HL-60 (cell line): ENCODE measurements at regions not wholly inside any gene's neighbourhood (a gene's known extent, or its start where the extent isn't known, plus 50 kb on each side); places are given as distances from the start of the nearest gene placed in this dataset.

Experiments used
- DNase-seq, 2 experiments: peaks; one replicate each; pipeline ENCODE4 v3.0.0-alpha.2; 2010 to 2020; ENCODE audit warnings: low read depth in 1 of 2, low spot score in 1 of 2
- H3K27ac ChIP-seq: fragments of 250-450 bp; sonication (Bioruptor Pico); replicated peaks from 2 replicates; pipeline ENCODE4 v1.5.1; 2020; ENCODE audit warnings: mild to moderate bottlenecking, moderate library complexity
- H3K27me3 ChIP-seq: fragments of 250-450 bp; sonication (Bioruptor Pico); 2 replicates; pipeline ENCODE4 v1.5.1; 2021; ENCODE audit warnings: mild to moderate bottlenecking, moderate library complexity; ENCODE audit not compliant: insufficient read depth, poor library complexity, severe bottlenecking
- H3K4me3 ChIP-seq: replicated peaks from 2 replicates; pipeline ENCODE4 v1.5.1; 2011; ENCODE audit warnings: mild to moderate bottlenecking, control low read depth, low read length; ENCODE audit not compliant: insufficient read depth
- CTCF ChIP-seq: IDR thresholded peaks from one replicate; pipeline ENCODE4 v1.5.1; 2011; ENCODE audit warnings: low read length, control low read depth, inconsistent platforms; ENCODE audit not compliant: insufficient read depth
- GABPA ChIP-seq: IDR thresholded peaks from 2 replicates; pipeline ENCODE4 v1.6.1; 2012; ENCODE audit warnings: low read depth
- POLR2AphosphoS5 ChIP-seq: IDR thresholded peaks from 2 replicates; pipeline ENCODE4 v1.6.1; 2012; ENCODE audit warnings: low read depth
- REST ChIP-seq: IDR thresholded peaks from 2 replicates; pipeline ENCODE4 v1.6.1; 2012; ENCODE audit warnings: low read depth; ENCODE audit not compliant: insufficient replicate concordance
- SPI1 ChIP-seq: IDR thresholded peaks from 2 replicates; pipeline ENCODE4 v1.6.1; 2012; ENCODE audit warnings: low read depth, mild to moderate bottlenecking, borderline replicate concordance

GRCh38 chr5:74975582-74975981 is 76.8 kb downstream of the GCNT4 start:
- no peaks in the 10 kb centered on the region for H3K27me3 ChIP-seq
- H3K4me3 ChIP-seq = no peak overlapping the region
- no peak overlapping the region for H3K27ac ChIP-seq
- DNase-seq = no peak
- no peak for TF ChIP-seq CTCF
- TF ChIP-seq GABPA = no peak
- no peak for TF ChIP-seq POLR2AphosphoS5
- TF ChIP-seq REST = no peak
- no peak for TF ChIP-seq SPI1

- H3K27me3 ChIP-seq = no peaks in the 10 kb centered on the region
- H3K27ac ChIP-seq = no peak overlapping the region
- DNase-seq = no peak
- no peak overlapping the region for H3K4me3 ChIP-seq
- TF ChIP-seq CTCF = no peak
- no peak for TF ChIP-seq GABPA
- TF ChIP-seq REST = no peak
- no peak for TF ChIP-seq POLR2AphosphoS5
- TF ChIP-seq SPI1 = no peak
Measured at GRCh38 chr5:74974451-74975091, 77.8 kb downstream of the GCNT4 start.

- no peak for DNase-seq
- TF ChIP-seq CTCF (no peak), GABPA (no peak), REST (no peak), POLR2AphosphoS5 (no peak), SPI1 (no peak)
- Histone ChIP-seq H3K27ac (no peak overlapping the region), H3K27me3 (no peaks in the 10 kb centered on the region), H3K4me3 (no peak overlapping the region)
Measured at GRCh38 chr5:74973694-74974093, 78.7 kb downstream of the GCNT4 start.
